GM21360 (cell line): ENCODE measurements at regions not wholly inside any gene's neighbourhood (a gene's known extent, or its start where the extent isn't known, plus 50 kb on each side); places are given as distances from the start of the nearest gene placed in this dataset.

Experiments used
- ATAC-seq: cut with Tn5 transposase; IDR thresholded peaks from one replicate; pipeline ENCODE4 v1.9.1; 2021; ENCODE audit warnings: mild to moderate bottlenecking, moderate library complexity; ENCODE audit not compliant: unreplicated experiment

DNA sequence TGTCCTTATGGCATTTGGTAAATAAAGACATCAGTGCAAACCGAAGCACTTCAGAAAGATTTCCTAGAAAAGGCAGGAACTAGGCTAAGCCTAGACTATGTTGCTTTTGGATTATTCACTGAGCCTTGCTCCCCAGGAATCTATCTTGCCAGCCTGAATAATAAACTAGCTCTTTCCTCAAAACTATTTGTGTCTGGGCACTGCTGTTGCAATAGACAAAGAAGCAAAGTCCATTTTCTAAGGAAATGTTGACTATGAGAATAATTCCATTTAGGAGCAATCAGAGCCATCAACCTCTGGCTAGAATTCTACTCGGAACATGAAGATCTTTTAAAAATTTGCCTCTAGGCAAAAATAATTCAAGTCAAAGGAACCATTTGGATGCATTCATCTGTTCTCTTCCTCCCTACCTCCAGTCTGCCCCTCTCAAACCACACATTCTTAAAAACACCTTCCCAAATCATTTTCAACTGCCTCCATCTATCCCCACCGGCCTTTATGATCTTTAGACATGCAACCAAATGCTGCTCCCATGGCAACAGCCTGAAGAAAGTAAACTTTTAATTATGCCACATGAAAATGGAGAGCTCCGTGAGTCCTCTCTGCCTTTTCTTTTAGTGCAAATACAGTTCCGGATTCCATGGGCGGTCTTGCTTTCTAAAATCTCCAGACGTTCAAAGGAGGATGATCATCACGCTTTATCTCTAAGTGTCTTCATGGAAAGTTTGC is 61.5 kb upstream of the FZD10 start:
- ATAC-seq: no peak

DNA sequence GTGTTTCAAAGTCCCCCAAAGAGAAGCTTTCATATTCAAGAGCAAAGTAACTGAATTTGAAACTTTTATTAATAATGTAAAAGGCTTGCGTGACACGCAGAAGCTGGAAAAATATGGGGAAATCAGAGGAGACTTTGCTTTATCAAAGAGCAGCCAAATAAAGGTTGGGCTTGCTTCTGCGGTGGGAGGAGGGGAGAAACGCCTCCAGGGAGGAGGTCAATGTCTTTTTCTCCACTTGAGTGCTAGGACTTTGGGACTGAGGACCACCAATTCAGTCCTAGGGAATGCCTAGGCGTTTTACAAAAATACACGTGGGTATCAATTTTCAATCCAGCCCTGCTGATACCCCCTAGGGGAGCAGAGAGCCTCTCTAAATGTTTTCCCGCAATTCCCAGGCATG is 60.9 kb upstream of the FZD10 start:
- ATAC-seq: no peak

DNA sequence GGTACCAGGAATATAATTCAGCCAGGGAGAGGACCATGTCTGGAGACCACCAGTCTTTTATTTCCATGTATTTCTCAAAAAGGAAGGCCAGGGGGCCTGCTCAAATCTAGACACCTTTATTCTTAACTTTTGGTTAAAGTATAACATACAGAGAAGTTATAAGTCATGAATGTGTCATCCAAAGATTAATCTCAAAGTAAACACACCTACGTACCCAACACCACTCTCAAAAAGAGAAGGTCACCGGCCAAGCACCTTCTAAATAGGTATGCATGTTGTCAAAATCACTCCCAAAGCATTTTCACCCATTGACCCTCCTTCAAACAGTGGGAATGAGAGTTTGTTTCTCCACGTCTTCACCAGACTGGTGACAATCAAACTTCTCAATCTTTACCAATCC is 60.0 kb upstream of the FZD10 start:
- no peak for ATAC-seq

DNA sequence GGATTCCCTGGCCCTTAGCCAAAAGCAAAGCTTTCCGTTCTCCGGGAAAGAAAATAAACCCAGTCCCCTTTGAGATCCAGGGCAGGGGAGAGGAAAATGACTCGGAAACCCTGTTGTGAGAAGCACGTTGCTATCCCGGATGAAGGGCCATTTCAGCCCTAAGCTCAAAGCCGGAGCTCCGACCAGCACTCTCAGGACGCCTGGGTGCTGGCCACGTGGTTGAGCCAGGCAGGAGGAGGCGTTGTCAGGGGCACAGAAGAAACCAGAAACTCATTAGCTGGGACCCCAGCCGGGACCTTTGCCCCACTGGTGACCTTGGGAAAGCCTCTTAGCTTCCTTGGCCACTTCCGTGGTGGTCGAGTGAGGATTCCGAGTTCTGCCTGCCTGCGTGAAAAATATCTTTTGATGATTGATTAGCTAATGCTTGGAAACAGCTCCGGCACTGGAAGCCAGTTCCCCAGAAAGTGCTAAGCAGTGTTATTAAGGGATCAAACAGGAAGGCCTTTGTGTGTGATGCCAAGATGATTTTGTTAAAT is 57.6 kb upstream of the FZD10 start:
- no peak for ATAC-seq

DNA sequence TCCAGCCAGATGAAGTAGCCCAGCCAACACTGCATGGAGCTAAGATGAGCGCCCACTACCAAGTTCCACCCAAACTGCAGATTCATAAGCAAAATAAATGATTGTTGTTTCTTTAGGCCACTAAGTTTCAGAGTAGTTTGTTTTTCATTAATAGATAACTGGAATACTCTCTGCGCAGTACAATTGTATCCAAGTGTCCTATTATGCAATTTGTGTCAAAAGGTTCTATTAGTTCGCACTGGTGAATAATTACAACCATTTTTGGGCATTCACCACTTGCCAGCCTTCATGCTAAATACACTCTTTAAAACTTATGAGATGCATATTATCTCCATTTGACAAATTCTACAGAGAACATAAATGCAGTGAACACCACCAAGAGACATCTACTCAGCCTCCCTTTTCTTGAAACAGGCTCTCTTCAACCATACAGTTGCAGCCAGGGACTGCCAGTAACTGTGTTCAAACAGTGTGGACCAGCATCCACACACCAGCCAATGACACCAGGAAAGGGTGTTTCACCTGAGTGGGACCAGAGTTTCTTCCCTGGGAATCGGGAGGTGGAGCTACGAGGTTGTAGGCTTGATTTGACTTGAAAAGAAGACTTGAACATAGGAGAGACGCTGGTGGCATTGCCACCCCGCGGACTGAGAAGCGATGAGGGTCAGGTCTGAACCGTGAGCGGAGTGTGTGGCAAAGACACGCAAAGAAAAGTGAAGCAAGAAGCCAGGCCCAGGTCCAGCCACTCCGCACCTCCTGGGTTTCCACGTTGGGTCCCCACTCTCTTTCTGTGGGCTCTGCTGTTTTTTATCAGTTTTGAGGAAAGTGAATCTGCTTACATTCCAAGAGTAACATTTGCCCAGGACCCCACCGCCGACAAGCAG is 53.0 kb upstream of the FZD10 start:
- ATAC-seq: no peak

DNA sequence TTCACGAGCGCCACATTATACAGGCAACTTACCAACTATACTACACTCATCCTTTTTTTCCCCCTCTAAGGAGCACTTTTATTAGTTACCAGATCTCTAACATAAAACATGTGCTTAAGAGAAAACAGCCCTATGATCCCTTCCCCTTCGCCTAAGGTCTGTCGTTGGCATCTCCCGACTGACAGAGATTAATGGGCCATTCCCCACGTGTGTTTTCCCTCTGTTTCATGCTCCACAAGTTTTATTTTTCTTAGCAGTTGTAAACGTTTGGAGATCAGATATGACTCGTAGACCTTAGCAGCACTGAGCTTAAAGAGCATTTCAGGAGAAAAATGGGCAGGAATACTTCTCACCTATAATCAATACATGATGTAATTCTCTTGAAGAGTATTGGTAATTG is 51.4 kb upstream of the FZD10 start:
- no peak for ATAC-seq

DNA sequence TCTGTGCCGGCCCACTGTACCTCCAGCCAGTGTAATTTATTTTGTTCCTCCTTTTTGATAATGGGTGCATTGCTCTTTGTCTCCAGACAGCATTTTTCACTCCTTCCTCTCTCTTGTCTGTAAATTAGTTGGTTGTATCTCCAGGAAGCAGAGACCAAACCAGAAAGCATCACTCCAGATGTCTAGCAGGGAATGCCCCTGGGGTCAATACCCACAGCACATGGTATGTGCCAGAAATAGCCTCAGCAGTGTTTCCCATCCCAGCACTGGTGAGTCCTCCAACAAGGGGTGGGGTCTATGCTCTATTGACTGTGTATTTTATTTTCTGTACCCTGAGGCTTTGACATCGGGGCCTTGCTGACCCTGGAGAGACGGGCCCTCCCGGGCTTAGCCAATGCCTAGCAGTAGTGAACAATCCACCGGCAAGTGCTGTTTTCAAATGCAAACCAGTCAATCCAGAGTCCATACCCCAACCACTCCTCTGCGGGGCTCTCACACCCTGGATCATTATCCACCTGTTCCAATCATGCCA is 50.2 kb upstream of the FZD10 start:
- no peak for ATAC-seq
